ENCODE measurements at regions not wholly inside any gene's neighbourhood (a gene's known extent, or its start where the extent isn't known, plus 50 kb on each side); places are given as distances from the start of the nearest gene placed in this dataset.

DNA sequence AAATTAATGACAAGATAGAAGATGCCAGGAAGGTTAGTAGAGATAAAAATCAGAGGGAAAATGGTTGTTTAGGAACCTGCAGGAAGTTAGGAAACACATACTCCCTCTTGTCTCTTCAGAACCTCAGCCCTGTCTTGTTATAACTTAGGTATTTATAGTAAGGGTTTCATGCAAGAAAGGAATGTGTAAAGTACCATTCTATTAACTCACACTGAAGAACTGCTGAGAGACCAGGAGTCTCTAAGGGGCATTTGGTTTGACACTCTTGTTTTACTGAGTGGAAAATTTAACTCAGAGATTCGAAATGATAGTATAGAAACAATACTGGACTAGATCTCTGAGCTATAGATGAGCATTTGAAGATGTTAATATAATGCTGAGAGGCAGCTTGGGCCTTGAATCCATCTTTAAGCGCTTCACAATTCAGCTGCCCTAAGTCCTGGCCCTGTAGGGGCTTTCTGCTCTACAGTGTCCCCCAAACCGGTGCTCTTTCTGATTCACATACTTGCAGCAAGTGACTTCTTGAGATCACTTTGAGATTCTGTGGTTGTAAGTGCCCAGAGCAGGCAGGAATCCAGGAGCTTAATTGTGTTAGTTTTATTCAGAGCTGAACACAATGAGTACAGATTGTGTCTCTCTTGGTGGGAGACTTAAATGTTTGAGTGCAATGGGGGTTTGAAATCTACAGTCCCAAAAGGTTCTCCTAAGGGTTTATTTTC lies 235.0 kb upstream of the RGPD4 start:
- no peak for TF ChIP-seq POLR2AphosphoS5 (IDR thresholded peaks at IDR 0.05; ENCODE audit: low read depth, low read length)
- TF ChIP-seq REST (IDR thresholded peaks at IDR 0.05; ENCODE audit: insufficient read depth in 1 of 2, low read depth in 2 of 2, low read length in 2 of 2): no peak
- no peak for TF ChIP-seq FOXP2 (optimal IDR thresholded peaks at IDR 0.05; ENCODE audit: borderline replicate concordance, extremely low read depth, extremely low read length, insufficient read depth)
- no peak for TF ChIP-seq SIN3A (IDR thresholded peaks at IDR 0.05; ENCODE audit: borderline replicate concordance, insufficient read depth, low read length)
- no peak for TF ChIP-seq TAF1 (IDR thresholded peaks at IDR 0.05; ENCODE audit: borderline replicate concordance, insufficient read depth, low read length)

- TF ChIP-seq FOXP2 (optimal IDR thresholded peaks at IDR 0.05; ENCODE audit: borderline replicate concordance, extremely low read depth, extremely low read length, insufficient read depth) (no peak), POLR2AphosphoS5 (IDR thresholded peaks at IDR 0.05; ENCODE audit: low read depth, low read length) (no peak), TAF1 (IDR thresholded peaks at IDR 0.05; ENCODE audit: borderline replicate concordance, insufficient read depth, low read length) (no peak), SIN3A (IDR thresholded peaks at IDR 0.05; ENCODE audit: borderline replicate concordance, insufficient read depth, low read length) (no peak), REST (IDR thresholded peaks at IDR 0.05; ENCODE audit: insufficient read depth in 1 of 2, low read depth in 2 of 2, low read length in 2 of 2) (no peak)
Measured at GRCh38 chr2:107592280-107592624, 234.4 kb upstream of the RGPD4 start.

- no peak for TF ChIP-seq TAF1 (IDR thresholded peaks at IDR 0.05; ENCODE audit: borderline replicate concordance, insufficient read depth, low read length)
- no peak for TF ChIP-seq SIN3A (IDR thresholded peaks at IDR 0.05; ENCODE audit: borderline replicate concordance, insufficient read depth, low read length)
- TF ChIP-seq POLR2AphosphoS5 (IDR thresholded peaks at IDR 0.05; ENCODE audit: low read depth, low read length): no peak
- TF ChIP-seq REST (IDR thresholded peaks at IDR 0.05; ENCODE audit: insufficient read depth in 1 of 2, low read depth in 2 of 2, low read length in 2 of 2): no peak
- no peak for TF ChIP-seq FOXP2 (optimal IDR thresholded peaks at IDR 0.05; ENCODE audit: borderline replicate concordance, extremely low read depth, extremely low read length, insufficient read depth)
Measured at GRCh38 chr2:107595285-107595684, 231.4 kb upstream of the RGPD4 start.

DNA sequence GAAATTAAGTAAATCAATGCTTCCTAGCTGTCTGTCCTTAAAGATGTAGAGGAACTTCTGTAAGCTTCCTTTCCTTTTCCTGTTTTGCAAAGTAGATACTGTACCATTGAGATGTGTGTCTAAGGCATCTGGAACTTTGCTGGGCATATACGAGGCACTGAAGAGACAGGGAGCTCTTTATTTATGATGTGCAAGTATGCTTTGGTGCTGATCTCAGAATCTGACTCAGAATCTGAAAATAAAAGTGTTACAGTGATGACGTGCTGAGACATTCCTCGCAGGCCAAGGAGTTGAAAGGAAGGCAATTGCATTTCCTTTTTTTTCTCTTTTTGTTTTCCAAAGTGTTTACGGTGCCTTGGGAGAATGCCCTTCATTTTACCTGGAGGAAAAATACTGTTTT lies 230.9 kb upstream of the RGPD4 start:
- TF ChIP-seq REST (IDR thresholded peaks at IDR 0.05; ENCODE audit: insufficient read depth in 1 of 2, low read depth in 2 of 2, low read length in 2 of 2): no peak
- TF ChIP-seq FOXP2 (optimal IDR thresholded peaks at IDR 0.05; ENCODE audit: borderline replicate concordance, extremely low read depth, extremely low read length, insufficient read depth): no peak
- TF ChIP-seq POLR2AphosphoS5 (IDR thresholded peaks at IDR 0.05; ENCODE audit: low read depth, low read length): no peak
- no peak for TF ChIP-seq TAF1 (IDR thresholded peaks at IDR 0.05; ENCODE audit: borderline replicate concordance, insufficient read depth, low read length)
- no peak for TF ChIP-seq SIN3A (IDR thresholded peaks at IDR 0.05; ENCODE audit: borderline replicate concordance, insufficient read depth, low read length)
